ENCODE measurements at regions not wholly inside any gene's neighbourhood (a gene's known extent, or its start where the extent isn't known, plus 50 kb on each side); places are given as distances from the start of the nearest gene placed in this dataset.

GRCh38 chr6:167506443-167507301, 181.8 kb downstream of the TTLL2 start:
- Histone ChIP-seq H3K27me3 (no peaks in the 10 kb centered on the region), H3K4me1 (no peaks in the 10 kb centered on the region), H3K36me3 (no peaks in the 10 kb centered on the region), H3K4me3 (no peak overlapping the region), H3K9me3 (no peaks in the 10 kb centered on the region), H3K27ac (no peak overlapping the region)
- no peak for TF ChIP-seq POLR2A (IDR thresholded peaks at IDR 0.05)
- TF ChIP-seq CTCF (IDR thresholded peaks at IDR 0.05), result no peak
- TF ChIP-seq EP300 (IDR thresholded peaks at IDR 0.05), result no peak
- WGBS, 2 donors, result 67 to 77% methylated on average over 25 of the region's 25 CpGs
- no peak for DNase-seq (ENCODE audit: low spot score in 2 of 2)

- no peak overlapping the region for H3K4me3 ChIP-seq
- no peak overlapping the region for H3K27ac ChIP-seq
- H3K27me3 ChIP-seq, result no peaks in the 10 kb centered on the region
- DNase-seq (ENCODE audit: low spot score in 2 of 2), result no peak
- TF ChIP-seq POLR2A (IDR thresholded peaks at IDR 0.05) (no peak), CTCF (IDR thresholded peaks at IDR 0.05) (no peak), EP300 (IDR thresholded peaks at IDR 0.05) (no peak)
- H3K9me3 ChIP-seq, result no peaks in the 10 kb centered on the region
- WGBS, 2 donors, result 86 to 88% methylated on average over 13 to 15 of the region's 15 CpGs
- H3K36me3 ChIP-seq, result no peaks in the 10 kb centered on the region
- H3K4me1 ChIP-seq, result no peaks in the 10 kb centered on the region
Measured at GRCh38 chr6:167507376-167507945, 182.6 kb downstream of the TTLL2 start.

GRCh38 chr6:167508919-167509852, 184.3 kb downstream of the TTLL2 start:
- TF ChIP-seq POLR2A (IDR thresholded peaks at IDR 0.05) (no peak), CTCF (IDR thresholded peaks at IDR 0.05) (no peak), EP300 (IDR thresholded peaks at IDR 0.05) (no peak)
- no peaks in the 10 kb centered on the region for H3K27me3 ChIP-seq
- no peaks in the 10 kb centered on the region for H3K9me3 ChIP-seq
- no peak overlapping the region for H3K27ac ChIP-seq
- no peak overlapping the region for H3K4me3 ChIP-seq
- no peak for DNase-seq (ENCODE audit: low spot score in 2 of 2)
- no peaks in the 10 kb centered on the region for H3K4me1 ChIP-seq
- 87 to 90% methylated on average over 22 to 28 of the region's 29 CpGs for WGBS, 2 donors
- H3K36me3 ChIP-seq, result no peaks in the 10 kb centered on the region

- Histone ChIP-seq H3K27ac (no peak overlapping the region), H3K27me3 (no peaks in the 10 kb centered on the region), H3K36me3 (no peaks in the 10 kb centered on the region), H3K9me3 (no peaks in the 10 kb centered on the region), H3K4me1 (no peaks in the 10 kb centered on the region), H3K4me3 (no peak overlapping the region)
- no peak for DNase-seq (ENCODE audit: low spot score in 2 of 2)
- WGBS, 2 donors, result 83 to 86% methylated on average over 8 to 10 of the region's 10 CpGs
- TF ChIP-seq EP300 (IDR thresholded peaks at IDR 0.05) (no peak), POLR2A (IDR thresholded peaks at IDR 0.05) (no peak), CTCF (IDR thresholded peaks at IDR 0.05) (no peak)
Measured at GRCh38 chr6:167509853-167510220, 185.0 kb downstream of the TTLL2 start.

Measured in tibial nerve (tissue), 4 donors.